Limb (tissue), 2 donors: ENCODE measurements at regions not wholly inside any gene's neighbourhood (a gene's known extent, or its start where the extent isn't known, plus 50 kb on each side); places are given as distances from the start of the nearest gene placed in this dataset.

Experiments used
- DNase-seq, 2 donors: peaks; one replicate each; pipeline ENCODE4 v3.0.0-alpha.2; 2016; ENCODE audit errors: extremely low spot score in 2 of 2

DNA sequence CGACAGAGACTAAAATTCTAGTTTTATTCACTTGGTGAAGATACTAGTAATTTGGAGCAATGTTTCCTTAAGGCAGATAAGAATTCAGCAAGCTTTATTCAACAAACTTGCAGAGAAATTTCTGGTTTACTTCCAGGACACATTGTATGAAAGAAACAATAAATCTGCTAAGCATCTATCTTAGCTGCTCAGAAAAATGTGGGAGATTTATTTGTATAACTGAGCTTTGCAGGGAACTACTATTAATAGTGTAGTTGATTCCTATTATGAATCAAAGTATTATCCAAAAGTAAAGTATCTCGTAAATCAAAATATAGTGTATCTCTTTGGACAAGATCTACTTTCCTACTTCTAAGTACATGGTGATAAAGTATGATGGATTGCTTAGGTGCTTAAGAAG is 239.4 kb upstream of the TMTC1 start:
- no peak for DNase-seq

DNA sequence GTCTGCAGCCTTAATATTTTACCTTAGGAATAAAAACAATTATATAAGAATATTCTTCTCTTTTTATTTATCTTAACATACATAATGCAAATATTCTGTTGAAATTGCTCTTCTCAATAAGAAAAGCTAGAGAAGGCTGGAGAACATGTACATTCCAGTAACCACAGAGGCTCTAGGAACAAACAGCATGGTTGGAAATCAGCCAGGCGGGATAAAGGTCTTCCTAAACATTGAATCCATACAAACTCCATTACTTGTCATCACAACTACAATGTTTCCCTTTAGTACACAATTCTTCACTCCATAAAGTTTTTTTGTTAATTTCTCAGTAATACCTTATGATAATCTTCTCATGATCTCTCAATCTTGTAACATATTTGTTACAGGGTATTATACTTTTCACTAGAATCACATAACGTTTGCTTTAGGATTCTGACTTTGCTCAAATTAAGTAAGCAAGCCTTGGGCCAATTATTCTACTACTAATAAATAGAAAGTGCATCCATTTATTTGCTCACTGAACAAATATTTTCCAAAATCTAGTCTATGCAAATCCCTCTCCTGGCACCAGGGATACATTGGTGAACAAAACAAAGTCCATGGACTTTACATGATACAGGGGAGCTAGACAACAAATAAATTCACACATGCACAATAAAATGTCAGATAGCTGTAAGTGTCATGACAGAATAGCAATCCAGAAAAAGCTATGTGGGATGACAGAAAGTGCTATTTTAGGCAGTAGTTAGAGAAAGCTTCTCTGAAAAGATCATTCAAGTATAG is 237.5 kb upstream of the TMTC1 start:
- DNase-seq = peak in 1 of 2 donors; percentile 40

GRCh38 chr12:30019366-30020140 is 235.8 kb upstream of the TMTC1 start:
- DNase-seq = no peak

- DNase-seq = no peak
Measured at GRCh38 chr12:30016540-30017055, 232.9 kb upstream of the TMTC1 start.

- DNase-seq = no peak
Measured at GRCh38 chr12:30015631-30016337, 232.0 kb upstream of the TMTC1 start.

- DNase-seq = no peak
Measured at GRCh38 chr12:30014991-30015390, 231.2 kb upstream of the TMTC1 start.

- no peak for DNase-seq
Measured at GRCh38 chr12:30012816-30013450, 229.2 kb upstream of the TMTC1 start.

- no peak for DNase-seq
Measured at GRCh38 chr12:30010071-30011052, 226.6 kb upstream of the TMTC1 start.

DNA sequence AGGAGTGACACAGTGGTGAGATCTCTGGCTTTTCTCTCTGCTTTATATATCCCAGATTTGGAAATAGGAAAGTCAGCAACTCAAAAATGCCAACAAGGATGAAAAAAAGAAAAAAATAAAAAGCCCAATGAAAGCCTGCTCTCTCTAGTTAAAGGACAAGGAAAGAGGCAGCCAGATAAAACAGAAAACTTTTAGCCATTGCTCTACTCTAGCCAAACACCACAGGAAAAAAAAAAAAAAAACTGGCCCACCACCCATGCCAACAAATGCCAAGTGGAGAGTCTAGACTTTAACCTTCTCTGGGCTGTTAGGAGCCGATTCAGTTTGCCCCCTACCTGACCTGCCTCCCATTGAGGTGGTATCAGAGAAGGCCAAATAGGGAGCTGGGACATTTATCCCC is 222.3 kb upstream of the TMTC1 start:
- no peak for DNase-seq

DNA sequence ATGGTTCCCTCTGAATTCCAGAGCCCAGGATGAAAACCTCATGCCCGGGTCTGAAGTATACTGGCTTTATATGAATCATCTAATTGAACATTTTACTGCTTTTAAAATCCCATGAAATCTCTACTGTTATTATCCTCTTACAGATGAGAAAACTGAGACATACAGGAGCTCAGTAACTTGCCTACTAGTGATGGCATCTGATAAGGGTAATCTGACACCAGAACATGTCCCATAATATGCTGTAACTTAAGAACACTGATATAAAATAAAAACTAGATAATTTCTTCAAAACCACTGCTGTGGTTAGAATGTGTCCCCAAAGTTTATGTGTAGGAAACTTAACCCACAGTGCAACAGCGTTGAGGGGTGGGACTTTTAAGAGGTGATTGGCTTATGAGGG is 219.6 kb upstream of the TMTC1 start:
- no peak for DNase-seq

DNA sequence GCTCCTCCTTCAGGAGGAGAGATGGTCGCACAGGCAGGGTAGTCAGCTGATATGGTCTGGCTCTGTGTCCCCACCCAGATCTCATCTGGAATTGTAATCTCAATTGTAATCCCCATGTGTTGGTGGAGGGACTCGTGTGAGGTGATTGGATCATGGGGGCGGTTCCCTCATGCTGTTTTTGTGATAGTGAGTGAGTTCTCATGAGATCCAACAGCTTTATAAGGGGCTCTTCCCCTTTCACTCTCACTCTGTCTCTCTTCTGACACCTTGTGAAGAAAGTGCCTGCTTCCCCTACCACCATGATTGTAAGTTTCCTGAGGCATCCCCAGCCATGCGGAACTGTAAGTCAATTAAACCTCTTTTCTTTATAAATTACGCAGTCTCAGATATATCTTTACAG is 218.9 kb upstream of the TMTC1 start:
- no peak for DNase-seq

GRCh38 chr12:30000401-30000800 is 216.7 kb upstream of the TMTC1 start:
- DNase-seq = no peak

GRCh38 chr12:29996993-29997392 is 213.3 kb upstream of the TMTC1 start:
- DNase-seq = no peak

GRCh38 chr12:29992366-29992765 is 208.6 kb upstream of the TMTC1 start:
- DNase-seq = no peak

GRCh38 chr12:29991924-29992323 is 208.2 kb upstream of the TMTC1 start:
- DNase-seq = no peak

- DNase-seq = peak in 1 of 2 donors; percentile 30
Measured at GRCh38 chr12:29990971-29991370, 207.2 kb upstream of the TMTC1 start.

GRCh38 chr12:29983851-29984250 is 200.1 kb upstream of the TMTC1 start:
- no peak for DNase-seq

DNA sequence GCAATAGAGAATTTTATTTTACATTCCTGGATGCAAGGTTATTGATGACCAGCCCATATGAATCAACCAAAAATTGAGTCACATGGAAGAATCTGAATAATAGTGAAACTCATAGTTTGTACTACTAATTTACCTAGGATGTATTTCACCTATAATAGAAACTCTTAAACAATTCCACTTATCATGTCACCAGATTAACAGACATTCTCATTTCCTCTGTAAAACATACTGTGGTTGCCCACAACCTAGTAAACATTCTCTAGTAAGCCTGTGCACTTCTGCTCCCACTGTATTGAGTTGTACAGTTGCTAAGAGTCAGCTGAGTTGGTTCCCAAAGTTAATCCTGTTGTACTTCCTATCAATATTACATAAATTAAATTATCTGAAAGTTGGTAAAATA is 196.6 kb upstream of the TMTC1 start:
- no peak for DNase-seq

- no peak for DNase-seq
Measured at GRCh38 chr12:29971446-29971845, 187.7 kb upstream of the TMTC1 start.

DNA sequence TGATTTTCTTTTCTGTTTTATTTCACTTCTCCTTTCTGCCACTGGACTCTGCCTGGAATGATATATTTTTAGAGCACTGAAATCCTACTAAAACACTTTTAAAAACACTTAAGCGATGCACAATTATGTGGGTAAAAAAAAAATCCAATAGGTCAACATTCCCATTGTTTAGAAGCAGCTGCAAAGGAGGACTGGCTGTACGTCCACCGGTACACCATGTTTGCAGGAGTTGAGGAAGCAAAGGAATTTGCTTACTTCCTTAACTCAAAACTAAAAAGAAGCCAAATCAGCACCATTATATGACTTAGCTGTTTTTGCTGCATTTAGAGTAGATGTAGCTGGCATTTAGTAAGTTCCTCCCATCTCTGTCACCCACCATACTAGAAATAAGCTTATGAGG is 186.8 kb upstream of the TMTC1 start:
- DNase-seq = no peak
